Fibroblast of lung (primary cell): ENCODE measurements at regions not wholly inside any gene's neighbourhood (a gene's known extent, or its start where the extent isn't known, plus 50 kb on each side); places are given as distances from the start of the nearest gene placed in this dataset.

Experiments
- EZH2 ChIP-seq: IDR thresholded peaks from 2 replicates; pipeline ENCODE4 v1.5.1; 2012; ENCODE audit warnings: low read length, control low read depth, mild to moderate bottlenecking; ENCODE audit errors: missing control alignments
- TF ChIP-seq, protein P1 (sequence below), 2 donors: IDR thresholded peaks in 1 of 2; conservative IDR thresholded peaks in 1 of 2; 1 replicate in 1 of 2; 2 replicates in 1 of 2; pipeline ENCODE4 v1.5.1; 2011 to 2012; ENCODE audit warnings: low read length in 2 of 2, control low read depth in 1 of 2, inconsistent platforms in 1 of 2, low read depth in 1 of 2, mild to moderate bottlenecking in 1 of 2

DNA sequence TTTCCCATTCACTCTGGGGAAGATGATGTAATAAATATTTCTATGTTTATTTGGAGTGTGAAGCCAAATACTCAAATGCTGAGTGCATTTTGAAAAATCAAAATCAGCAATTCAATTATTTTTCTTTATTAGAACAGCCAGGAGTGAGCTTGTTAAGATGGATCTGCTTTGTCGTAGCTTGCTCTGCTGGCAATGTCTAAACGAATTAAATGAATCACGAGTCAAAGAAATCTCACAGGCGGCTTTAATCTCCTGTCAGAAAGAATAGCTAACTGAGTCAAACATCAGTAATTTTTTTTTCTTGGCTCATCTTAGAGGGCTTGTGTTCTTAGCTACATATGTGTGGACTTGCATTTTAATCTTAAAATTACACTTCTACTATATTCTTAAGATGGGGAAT, 100.2 kb upstream of the HMGN3 start:
- TF ChIP-seq, protein P1, sequence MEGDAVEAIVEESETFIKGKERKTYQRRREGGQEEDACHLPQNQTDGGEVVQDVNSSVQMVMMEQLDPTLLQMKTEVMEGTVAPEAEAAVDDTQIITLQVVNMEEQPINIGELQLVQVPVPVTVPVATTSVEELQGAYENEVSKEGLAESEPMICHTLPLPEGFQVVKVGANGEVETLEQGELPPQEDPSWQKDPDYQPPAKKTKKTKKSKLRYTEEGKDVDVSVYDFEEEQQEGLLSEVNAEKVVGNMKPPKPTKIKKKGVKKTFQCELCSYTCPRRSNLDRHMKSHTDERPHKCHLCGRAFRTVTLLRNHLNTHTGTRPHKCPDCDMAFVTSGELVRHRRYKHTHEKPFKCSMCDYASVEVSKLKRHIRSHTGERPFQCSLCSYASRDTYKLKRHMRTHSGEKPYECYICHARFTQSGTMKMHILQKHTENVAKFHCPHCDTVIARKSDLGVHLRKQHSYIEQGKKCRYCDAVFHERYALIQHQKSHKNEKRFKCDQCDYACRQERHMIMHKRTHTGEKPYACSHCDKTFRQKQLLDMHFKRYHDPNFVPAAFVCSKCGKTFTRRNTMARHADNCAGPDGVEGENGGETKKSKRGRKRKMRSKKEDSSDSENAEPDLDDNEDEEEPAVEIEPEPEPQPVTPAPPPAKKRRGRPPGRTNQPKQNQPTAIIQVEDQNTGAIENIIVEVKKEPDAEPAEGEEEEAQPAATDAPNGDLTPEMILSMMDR (conservative IDR thresholded peaks at IDR 0.05 in 1 of 2, IDR thresholded peaks at IDR 0.05 in 1 of 2; ENCODE audit: low read depth in 1 of 2, low read length in 2 of 2): no peak
- no peak for TF ChIP-seq EZH2
